Endothelial cell of umbilical vein (primary cell): ENCODE measurements at regions not wholly inside any gene's neighbourhood (a gene's known extent, or its start where the extent isn't known, plus 50 kb on each side); places are given as distances from the start of the nearest gene placed in this dataset.

Experiments
- EZH2 ChIP-seq: IDR thresholded peaks from 2 replicates; pipeline ENCODE4 v1.6.1; 2012; ENCODE audit warnings: borderline replicate concordance, low read depth, mild to moderate bottlenecking, moderate library complexity, low read length, inconsistent platforms; ENCODE audit not compliant: severe bottlenecking
- POLR2A ChIP-seq: IDR thresholded peaks from 2 replicates; pipeline ENCODE4 v1.6.1; 2012; ENCODE audit warnings: low read depth, mild to moderate bottlenecking, control low read depth, low read length

- TF ChIP-seq EZH2 (no peak), POLR2A (no peak)
Observed at GRCh38 chr10:81564143-81564542, 310.9 kb upstream of the NRG3 start.
